HPDE6-E6E7 (cell line): ENCODE measurements at regions not wholly inside any gene's neighbourhood (a gene's known extent, or its start where the extent isn't known, plus 50 kb on each side); places are given as distances from the start of the nearest gene placed in this dataset.
A peak's percentile ranks its signal among the peaks of the same experiment; 100 is the strongest.

Experiments used
- DNase-seq: peaks from one replicate; pipeline ENCODE4 v3.0.0; 2011; ENCODE audit warnings: missing footprints; ENCODE audit errors: extremely low spot score

DNA sequence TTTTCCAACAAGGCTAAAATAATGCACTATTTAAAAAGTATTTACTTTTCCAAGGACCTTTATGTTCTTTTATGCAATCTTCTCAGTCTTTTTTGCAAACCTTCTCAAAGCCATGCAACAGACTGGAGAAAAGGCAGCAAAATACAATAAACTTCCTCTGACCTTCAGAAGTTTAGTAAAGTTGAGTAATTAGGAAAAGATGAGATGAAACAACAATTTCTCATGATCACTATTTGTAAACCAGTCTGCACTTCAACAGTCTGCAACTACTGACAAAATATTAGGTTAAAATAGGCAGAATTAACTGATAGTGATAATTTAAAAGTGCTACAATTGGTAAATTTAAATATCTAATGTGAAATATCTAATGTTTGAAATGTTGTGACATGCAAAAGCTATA is 884.9 kb upstream of the PCDH10 start:
- no peak for DNase-seq

DNA sequence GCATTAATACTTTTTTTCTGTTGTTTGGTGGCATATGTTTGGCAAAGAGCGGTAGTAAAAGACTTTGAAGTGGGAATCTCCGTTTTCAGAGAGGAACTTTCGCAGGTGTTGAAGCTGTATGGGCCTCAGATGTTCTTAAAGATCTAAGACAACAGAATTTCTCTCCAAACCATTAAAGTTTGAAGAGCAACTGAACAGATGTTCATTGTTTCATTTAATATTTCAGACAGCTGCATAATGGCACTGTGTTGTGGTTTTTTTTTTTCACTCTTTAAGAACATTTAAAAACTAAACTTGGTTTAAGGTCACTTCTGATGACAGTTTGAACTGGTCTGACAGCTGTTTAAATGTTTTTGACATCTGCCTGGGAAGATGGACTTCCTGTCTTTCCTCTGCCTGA is 882.7 kb upstream of the PCDH10 start:
- no peak for DNase-seq

DNA sequence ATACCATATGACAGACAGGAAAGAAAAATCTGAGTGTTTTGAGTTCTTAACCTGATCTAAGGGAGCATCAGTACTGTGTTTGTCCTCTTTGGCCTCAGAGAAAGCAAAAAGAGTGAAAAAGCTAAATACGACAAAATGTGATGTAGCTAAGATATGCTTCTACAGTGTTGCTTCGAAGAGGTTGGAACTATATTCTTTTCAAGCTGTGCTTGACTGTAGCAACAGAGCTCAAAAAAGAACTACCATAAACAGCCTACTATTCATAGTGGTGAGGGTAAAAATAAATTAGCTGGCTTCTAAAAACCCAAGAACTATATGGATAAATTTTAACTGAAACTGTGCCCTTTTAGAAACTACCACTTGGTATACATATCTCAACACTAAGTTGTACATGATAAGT is 881.8 kb upstream of the PCDH10 start:
- DNase-seq, result no peak

GRCh38 chr4:132269303-132269990 is 879.6 kb upstream of the PCDH10 start:
- DNase-seq, result no peak

DNA sequence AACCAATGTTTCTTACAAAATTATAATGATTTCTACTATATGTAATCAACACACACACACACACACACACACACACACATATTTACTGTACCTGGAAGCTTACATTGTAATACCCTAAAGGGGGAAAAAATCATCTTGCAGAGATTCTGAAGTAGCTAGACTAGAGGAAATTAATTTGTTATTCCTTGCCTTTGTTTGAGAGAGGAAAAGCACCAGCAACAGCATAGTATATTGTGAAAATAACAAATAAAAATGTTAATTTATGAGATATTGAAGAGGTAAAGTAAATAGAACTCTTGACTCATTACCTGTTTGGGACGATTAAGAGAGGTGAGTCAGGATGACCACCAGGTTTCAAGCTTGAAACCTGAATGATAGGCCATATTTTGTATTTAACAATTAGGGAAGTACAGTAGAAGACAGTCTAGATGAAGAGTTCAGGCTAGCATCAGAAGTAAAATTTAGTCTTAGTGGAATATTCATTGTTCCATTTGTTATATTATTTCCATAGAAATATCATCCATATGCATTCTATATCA is 873.4 kb upstream of the PCDH10 start:
- peak; percentile 1 for DNase-seq

GRCh38 chr4:132276185-132276584 is 872.9 kb upstream of the PCDH10 start:
- DNase-seq, result no peak

DNA sequence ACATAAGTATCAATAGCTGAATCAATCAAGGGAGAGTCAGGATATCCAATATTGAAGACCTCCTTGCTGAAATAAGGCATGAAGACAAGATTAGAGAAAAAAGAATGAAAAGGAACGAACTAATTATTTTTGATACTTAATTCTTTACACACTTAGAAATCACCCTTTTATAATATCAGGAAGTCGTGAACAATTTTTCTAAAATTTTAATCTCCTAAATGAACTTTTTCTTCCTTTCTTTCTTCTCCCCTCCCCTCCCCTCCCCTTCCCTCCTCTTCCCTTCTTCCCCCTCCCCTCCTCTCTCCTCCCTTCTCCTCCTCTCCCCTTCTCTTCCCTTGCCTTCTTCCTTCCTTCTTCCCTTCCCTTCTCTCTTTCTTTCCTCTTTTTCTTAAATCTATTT is 872.1 kb upstream of the PCDH10 start:
- no peak for DNase-seq

DNA sequence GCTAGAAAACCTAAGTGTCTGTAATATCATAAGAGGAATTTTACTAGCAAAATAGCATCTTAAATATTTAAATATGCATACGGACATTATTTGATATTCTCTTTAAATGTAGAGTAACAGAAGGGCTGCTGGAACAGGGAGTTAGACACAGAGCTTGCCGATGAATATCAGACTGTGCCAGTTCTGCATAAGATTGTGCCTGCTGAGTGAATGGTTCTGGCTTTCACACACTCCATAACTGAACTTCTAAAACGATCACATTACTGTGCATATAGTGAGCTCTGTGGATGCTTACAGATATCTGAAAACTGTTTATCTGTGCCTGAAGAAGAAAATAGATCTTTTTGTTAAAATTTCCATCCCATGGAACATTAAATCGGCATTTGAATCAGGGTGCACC is 867.4 kb upstream of the PCDH10 start:
- no peak for DNase-seq

GRCh38 chr4:132284910-132285426 is 864.1 kb upstream of the PCDH10 start:
- DNase-seq, result no peak

DNA sequence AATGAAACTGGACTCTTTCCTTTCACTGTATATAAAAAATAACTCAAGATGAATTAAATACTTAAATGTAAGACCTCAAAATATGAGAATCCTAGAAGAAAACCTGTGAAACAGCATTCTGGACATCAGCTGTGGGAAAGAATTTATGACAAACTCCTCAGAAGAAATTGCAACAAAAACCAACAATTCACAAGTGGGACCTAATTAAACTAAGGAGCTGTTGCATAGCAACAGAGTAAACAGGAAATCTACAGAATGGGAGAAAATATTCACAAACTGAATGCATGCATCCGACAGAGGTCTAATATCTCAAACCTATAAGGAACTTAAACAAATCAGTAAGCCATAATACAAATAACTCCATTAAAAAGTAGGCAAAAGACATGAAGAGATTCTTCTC is 851.7 kb upstream of the PCDH10 start:
- DNase-seq, result no peak

- DNase-seq, result no peak
Measured at GRCh38 chr4:132299841-132300240, 849.3 kb upstream of the PCDH10 start.

DNA sequence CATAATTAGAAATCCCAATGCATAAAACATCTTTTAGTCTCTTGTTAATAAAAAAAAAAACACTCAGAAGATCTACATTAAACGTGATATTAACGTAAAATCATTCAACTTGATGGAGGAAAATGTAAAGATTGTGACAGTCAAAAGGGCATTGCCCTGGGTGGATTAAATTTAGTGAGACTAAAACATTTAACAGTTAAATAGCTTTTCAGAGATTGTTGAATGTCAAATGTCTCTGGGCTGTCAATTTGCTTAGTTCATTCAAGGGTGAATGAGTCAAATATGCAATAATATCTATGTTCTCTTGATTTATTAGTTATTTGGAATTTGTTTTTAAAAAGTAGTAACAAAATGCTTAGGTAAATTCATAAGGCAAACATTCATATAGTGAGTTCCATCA is 836.6 kb upstream of the PCDH10 start:
- no peak for DNase-seq

- no peak for DNase-seq
Measured at GRCh38 chr4:132313852-132314251, 835.2 kb upstream of the PCDH10 start.

DNA sequence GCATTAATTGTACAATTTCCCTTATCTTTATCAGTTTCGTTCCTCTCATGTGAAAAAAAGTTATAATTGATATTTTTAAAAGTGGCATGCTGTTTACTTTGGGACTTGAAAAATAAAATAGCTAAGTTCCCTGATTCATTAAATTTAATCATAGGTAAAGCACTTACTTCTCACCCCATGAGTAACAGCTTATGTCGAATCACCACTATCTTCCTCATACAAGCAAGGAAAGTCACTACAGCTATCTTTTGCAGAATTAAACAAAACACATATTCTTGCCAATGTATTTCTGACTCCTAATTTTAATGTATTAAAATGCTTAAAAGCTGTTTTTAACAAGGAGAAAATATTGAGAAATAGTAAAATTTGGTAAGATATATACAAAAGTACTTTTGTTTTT is 832.4 kb upstream of the PCDH10 start:
- no peak for DNase-seq

- no peak for DNase-seq
Measured at GRCh38 chr4:132317923-132318322, 831.2 kb upstream of the PCDH10 start.

DNA sequence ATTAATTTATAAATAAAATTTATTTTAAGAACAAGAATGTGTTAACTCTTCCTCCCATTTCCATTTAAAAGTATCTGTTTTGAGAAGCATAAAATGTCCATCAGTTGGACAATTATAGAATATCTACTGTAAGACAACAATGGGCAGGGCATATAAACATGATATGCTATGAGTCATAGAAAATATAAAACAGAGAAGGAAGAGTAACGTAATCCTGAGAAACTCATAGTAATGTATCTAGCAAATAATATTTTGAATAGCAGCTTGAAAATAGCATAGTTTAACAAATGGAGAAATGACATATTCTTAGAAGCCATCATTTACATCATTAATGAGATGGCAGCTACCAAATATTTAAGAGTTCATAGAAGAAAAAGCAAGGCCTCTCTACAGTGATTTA is 820.3 kb upstream of the PCDH10 start:
- DNase-seq, result no peak

- DNase-seq, result no peak
Measured at GRCh38 chr4:132330994-132331393, 818.1 kb upstream of the PCDH10 start.

- DNase-seq, result no peak
Measured at GRCh38 chr4:132332932-132333723, 816.0 kb upstream of the PCDH10 start.

DNA sequence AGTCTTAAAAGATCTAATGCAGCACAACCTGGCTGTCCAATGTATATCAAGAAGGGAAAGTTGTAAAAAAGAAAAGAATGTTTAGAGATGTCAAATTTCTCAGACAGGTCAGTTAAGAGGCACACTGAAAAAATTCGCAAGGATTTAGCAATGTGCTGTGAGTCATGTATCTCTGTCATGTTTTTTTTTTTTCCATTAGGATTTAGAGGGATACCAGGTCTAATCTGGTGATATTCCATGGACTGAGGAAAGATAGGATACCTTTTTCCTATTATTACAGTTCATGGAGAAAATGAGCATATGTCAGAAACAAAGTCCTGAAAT is 815.4 kb upstream of the PCDH10 start:
- DNase-seq, result no peak

DNA sequence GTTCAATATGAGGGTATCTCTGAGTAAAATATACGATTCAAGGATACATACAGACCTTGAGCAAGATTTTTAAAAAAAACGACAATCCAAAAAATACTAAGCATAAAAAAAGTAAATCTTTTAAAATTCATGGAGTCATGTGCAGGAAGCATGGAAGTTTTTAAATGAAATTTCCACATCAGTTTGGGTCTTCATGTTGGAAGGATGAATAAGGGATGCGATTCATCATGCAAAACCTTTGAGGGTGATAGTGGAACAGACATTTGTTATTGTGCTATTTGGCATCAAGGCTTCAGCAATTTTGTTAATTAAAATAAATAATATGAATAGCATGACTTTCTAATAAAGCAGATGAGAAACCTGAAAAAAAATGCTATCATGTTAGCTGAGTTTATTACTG is 815.0 kb upstream of the PCDH10 start:
- no peak for DNase-seq

DNA sequence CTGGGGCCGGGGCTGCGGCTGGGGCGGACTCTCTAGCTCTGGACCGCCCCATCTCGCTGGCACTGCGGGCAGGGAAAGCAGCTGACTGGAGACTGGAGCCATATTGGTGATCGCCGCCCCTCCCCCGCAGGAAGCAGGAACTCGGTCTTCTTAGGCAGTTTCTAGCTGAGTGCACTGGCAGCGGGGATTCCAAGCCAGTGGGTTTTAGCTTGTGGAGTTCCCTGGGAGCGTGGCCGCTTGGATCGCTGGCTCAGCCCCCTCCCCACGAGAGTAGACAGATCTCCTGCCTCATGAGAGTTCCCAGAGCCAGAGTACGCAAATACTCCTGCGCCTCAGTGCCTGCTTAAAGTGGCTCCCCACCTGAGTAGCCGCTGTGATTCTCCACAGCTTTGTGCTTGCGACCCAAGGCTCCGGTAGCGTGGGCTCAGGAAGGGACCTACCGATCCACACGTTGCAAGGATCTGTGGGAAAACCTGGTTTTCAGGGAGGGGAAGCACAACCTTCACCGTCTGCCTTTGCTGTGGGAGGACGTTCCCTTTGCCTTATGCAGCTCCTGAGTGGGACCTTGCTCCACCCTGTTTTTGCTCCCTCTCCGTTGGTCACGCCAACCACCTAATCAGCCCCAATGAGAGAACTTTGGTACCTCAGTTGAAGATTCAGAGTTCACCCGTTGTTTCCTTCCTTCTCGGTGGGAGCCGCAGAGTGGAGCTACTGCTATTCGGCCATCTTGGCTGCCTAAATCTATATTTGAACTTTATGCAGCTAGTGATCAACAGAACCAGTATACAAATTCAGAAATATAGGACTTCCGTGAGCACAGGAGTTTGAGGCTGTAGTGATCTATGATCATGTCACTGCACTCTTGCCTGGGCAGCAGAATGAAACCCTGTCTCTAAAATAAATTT is 803.9 kb upstream of the PCDH10 start:
- no peak for DNase-seq

- no peak for DNase-seq
Measured at GRCh38 chr4:132346016-132346415, 803.1 kb upstream of the PCDH10 start.
